ENCODE measurements at regions not wholly inside any gene's neighbourhood (a gene's known extent, or its start where the extent isn't known, plus 50 kb on each side); places are given as distances from the start of the nearest gene placed in this dataset.

- no peak overlapping the region for H3K4me3 ChIP-seq (ENCODE audit: low read length)
- whole genome bisulfite sequencing (ENCODE audit: insufficient coverage, low lambda C conversion rate), result no CpG with 5 or more reads among the region's 6 CpGs
- no peak overlapping the region for H3K27ac ChIP-seq (ENCODE audit: low read length)
- no peaks in the 10 kb centered on the region for H3K36me3 ChIP-seq (ENCODE audit: control insufficient read depth, insufficient read depth, low read length)
- H3K9me3 ChIP-seq (ENCODE audit: control insufficient read depth, low read depth, low read length), result no peaks in the 10 kb centered on the region
- no peak for DNase-seq
- H3K27me3 ChIP-seq (ENCODE audit: control insufficient read depth, insufficient read depth, low read length), result no peaks in the 10 kb centered on the region
- no peaks in the 10 kb centered on the region for H3K4me1 ChIP-seq (ENCODE audit: control insufficient read depth, insufficient read depth, low read length)
Measured at GRCh38 chr2:236704887-236705286, 135.3 kb downstream of the ACKR3 start.

DNA sequence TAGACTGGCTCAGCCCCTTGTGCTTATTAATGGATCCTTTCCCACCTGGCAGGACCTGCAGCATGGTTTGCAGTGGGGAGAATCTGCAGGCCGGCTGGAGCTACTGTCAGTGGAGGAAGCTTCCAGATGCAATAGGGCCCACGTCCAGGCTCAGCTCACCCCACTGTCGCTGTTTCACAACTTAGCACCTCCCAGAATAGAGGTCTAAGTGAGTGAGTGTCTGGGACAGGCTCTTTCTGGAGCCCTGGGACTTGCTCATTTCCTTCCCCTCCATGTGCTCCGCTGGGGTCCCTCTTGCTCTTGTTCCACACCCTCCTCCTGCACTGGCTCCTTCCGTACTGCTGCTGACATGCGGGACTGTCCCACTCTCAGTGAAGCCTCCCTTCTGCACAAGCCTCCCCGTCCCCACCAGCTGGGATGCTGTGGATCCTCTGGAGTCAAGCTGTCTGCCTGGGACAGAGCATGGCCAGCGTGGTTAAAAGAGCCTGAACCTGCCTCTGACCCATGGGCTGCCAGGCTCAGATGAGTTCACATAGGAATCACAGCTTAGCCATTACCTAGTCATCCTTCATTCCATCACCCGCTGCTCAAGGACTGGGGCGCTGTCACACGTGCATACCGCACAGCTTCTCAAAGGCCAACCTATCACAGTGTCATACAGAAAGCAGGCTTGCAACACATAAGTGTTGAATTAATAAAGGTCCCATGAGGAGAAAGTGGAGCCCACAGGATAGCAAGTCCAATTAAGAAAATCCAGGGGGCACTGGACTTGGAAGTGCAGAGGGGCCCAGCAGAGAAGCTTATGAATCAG lies 135.9 kb downstream of the ACKR3 start:
- DNase-seq, result no peak
- Histone ChIP-seq H3K27ac (ENCODE audit: low read length) (no peak overlapping the region), H3K4me3 (ENCODE audit: low read length) (no peak overlapping the region), H3K4me1 (ENCODE audit: control insufficient read depth, insufficient read depth, low read length) (no peaks in the 10 kb centered on the region), H3K9me3 (ENCODE audit: control insufficient read depth, low read depth, low read length) (no peaks in the 10 kb centered on the region), H3K36me3 (ENCODE audit: control insufficient read depth, insufficient read depth, low read length) (no peaks in the 10 kb centered on the region), H3K27me3 (ENCODE audit: control insufficient read depth, insufficient read depth, low read length) (no peaks in the 10 kb centered on the region)
- no CpG with 5 or more reads among the region's 12 CpGs for WGBS (ENCODE audit: insufficient coverage, low lambda C conversion rate)

DNA sequence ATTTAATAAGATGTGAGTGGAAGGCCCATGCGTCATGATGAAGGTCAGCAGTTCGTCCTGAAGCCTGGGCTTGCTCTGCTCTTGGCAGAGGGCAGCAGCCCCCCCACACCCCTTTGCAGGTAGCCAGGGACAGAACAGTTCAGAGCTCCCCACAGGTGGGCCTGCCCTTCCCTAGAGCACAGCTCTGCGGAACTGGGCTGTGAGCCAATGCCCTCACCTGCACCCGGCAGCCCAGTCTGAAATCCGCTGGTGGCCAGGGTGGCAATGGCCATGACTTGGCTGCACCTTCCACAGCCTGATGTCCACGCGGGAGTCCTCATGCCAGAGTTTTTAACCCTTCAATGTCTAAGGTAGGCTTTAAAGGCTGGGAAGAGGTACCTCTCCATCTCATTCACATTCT lies 136.7 kb downstream of the ACKR3 start:
- H3K4me1 ChIP-seq (ENCODE audit: control insufficient read depth, insufficient read depth, low read length), result no peaks in the 10 kb centered on the region
- H3K27ac ChIP-seq (ENCODE audit: low read length), result no peak overlapping the region
- WGBS (ENCODE audit: insufficient coverage, low lambda C conversion rate), result no CpG with 5 or more reads among the region's 7 CpGs
- H3K9me3 ChIP-seq (ENCODE audit: control insufficient read depth, low read depth, low read length), result no peaks in the 10 kb centered on the region
- H3K27me3 ChIP-seq (ENCODE audit: control insufficient read depth, insufficient read depth, low read length), result no peaks in the 10 kb centered on the region
- DNase-seq, result no peak
- H3K4me3 ChIP-seq (ENCODE audit: low read length), result no peak overlapping the region
- H3K36me3 ChIP-seq (ENCODE audit: control insufficient read depth, insufficient read depth, low read length), result no peaks in the 10 kb centered on the region

DNA sequence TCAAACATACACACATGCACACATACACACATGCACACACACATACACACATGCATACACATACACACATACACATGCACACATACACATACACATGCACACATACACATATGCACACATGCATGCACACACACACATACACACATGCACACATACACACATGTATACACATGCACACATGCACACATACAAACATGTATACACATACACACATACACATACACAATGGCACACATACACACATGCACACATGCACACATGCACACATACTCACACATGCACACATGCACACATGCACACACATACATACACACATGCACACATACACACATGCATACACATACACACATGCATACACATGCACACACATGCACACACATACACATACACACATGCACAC lies 137.2 kb downstream of the ACKR3 start:
- Histone ChIP-seq H3K4me3 (ENCODE audit: low read length) (no peak overlapping the region), H3K27me3 (ENCODE audit: control insufficient read depth, insufficient read depth, low read length) (no peaks in the 10 kb centered on the region), H3K27ac (ENCODE audit: low read length) (no peak overlapping the region), H3K4me1 (ENCODE audit: control insufficient read depth, insufficient read depth, low read length) (no peaks in the 10 kb centered on the region), H3K9me3 (ENCODE audit: control insufficient read depth, low read depth, low read length) (no peaks in the 10 kb centered on the region), H3K36me3 (ENCODE audit: control insufficient read depth, insufficient read depth, low read length) (no peaks in the 10 kb centered on the region)
- no peak for DNase-seq

DNA sequence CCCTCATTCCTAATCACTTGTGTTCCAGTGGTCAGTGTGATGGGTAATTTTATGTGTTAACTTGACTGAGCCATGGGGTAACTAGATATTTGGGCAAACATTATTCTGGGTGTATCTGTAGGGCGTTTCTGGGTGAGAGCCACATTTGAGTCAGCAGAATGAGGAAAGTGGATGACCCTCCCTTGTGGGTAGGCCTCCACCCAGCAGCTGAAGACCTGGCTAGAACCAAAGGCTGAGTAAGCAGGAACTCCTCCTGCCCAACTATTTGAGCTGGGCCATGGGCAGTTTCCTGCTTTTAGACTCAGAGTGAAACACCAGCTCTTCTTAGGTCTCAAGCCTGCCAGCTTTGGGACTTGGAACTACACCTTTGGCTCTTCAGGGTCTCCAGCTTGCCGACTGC lies 141.8 kb downstream of the ACKR3 start:
- WGBS (ENCODE audit: insufficient coverage, low lambda C conversion rate), result no CpG with 5 or more reads among the region's 2 CpGs
- Histone ChIP-seq H3K4me1 (ENCODE audit: control insufficient read depth, insufficient read depth, low read length) (peaks cover 21% of the 10 kb centered on the region), H3K27me3 (ENCODE audit: control insufficient read depth, insufficient read depth, low read length) (no peaks in the 10 kb centered on the region), H3K9me3 (ENCODE audit: control insufficient read depth, low read depth, low read length) (no peaks in the 10 kb centered on the region), H3K27ac (ENCODE audit: low read length) (no peak overlapping the region), H3K36me3 (ENCODE audit: control insufficient read depth, insufficient read depth, low read length) (no peaks in the 10 kb centered on the region), H3K4me3 (ENCODE audit: low read length) (no peak overlapping the region)
- no peak for DNase-seq

- DNase-seq, result peak in 1 of 2 donors; percentile 14
- no peaks in the 10 kb centered on the region for H3K9me3 ChIP-seq (ENCODE audit: control insufficient read depth, low read depth, low read length)
- H3K4me1 ChIP-seq (ENCODE audit: control insufficient read depth, insufficient read depth, low read length), result peaks cover 21% of the 10 kb centered on the region
- H3K27ac ChIP-seq (ENCODE audit: low read length), result no peak overlapping the region
- no peaks in the 10 kb centered on the region for H3K27me3 ChIP-seq (ENCODE audit: control insufficient read depth, insufficient read depth, low read length)
- no peak overlapping the region for H3K4me3 ChIP-seq (ENCODE audit: low read length)
- no CpG with 5 or more reads among the region's 1 CpG for WGBS (ENCODE audit: insufficient coverage, low lambda C conversion rate)
- H3K36me3 ChIP-seq (ENCODE audit: control insufficient read depth, insufficient read depth, low read length), result no peaks in the 10 kb centered on the region
Measured at GRCh38 chr2:236712304-236712703, 142.7 kb downstream of the ACKR3 start.

GRCh38 chr2:236712961-236713673 lies 143.5 kb downstream of the ACKR3 start:
- H3K9me3 ChIP-seq (ENCODE audit: control insufficient read depth, low read depth, low read length), result no peaks in the 10 kb centered on the region
- H3K27ac ChIP-seq (ENCODE audit: low read length), result peak overlapping the region; percentile 57
- no peaks in the 10 kb centered on the region for H3K27me3 ChIP-seq (ENCODE audit: control insufficient read depth, insufficient read depth, low read length)
- no CpG with 5 or more reads among the region's 8 CpGs for WGBS (ENCODE audit: insufficient coverage, low lambda C conversion rate)
- DNase-seq, result peak; percentile 63 to 80
- H3K4me3 ChIP-seq (ENCODE audit: low read length), result no peak overlapping the region
- H3K36me3 ChIP-seq (ENCODE audit: control insufficient read depth, insufficient read depth, low read length), result no peaks in the 10 kb centered on the region
- peaks cover 21% of the 10 kb centered on the region for H3K4me1 ChIP-seq (ENCODE audit: control insufficient read depth, insufficient read depth, low read length)

DNA sequence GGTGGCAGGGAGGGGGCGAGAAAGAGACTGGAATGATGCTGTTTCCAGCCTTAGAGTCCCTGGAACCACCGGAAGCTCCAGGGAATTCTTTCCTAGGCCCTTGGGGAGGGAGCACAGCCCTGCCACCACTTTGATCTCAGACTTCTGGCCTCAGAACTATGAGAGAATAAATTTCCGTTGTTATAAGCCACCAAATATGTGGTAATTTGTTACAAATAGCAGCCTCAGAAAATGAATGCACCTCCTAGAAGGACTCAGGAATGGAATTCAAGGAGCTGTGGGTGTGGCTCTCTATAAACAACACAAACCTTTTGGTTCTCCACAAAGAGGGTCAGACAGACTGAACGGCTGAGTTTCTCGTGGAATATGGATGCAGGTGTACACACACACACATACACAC lies 144.5 kb downstream of the ACKR3 start:
- Histone ChIP-seq H3K27me3 (ENCODE audit: control insufficient read depth, insufficient read depth, low read length) (no peaks in the 10 kb centered on the region), H3K9me3 (ENCODE audit: control insufficient read depth, low read depth, low read length) (no peaks in the 10 kb centered on the region), H3K4me3 (ENCODE audit: low read length) (no peak overlapping the region), H3K36me3 (ENCODE audit: control insufficient read depth, insufficient read depth, low read length) (no peaks in the 10 kb centered on the region), H3K4me1 (ENCODE audit: control insufficient read depth, insufficient read depth, low read length) (peaks cover 21% of the 10 kb centered on the region), H3K27ac (ENCODE audit: low read length) (no peak overlapping the region)
- peak in 1 of 2 donors; percentile 19 for DNase-seq
- WGBS (ENCODE audit: insufficient coverage, low lambda C conversion rate), result no CpG with 5 or more reads among the region's 5 CpGs

DNA sequence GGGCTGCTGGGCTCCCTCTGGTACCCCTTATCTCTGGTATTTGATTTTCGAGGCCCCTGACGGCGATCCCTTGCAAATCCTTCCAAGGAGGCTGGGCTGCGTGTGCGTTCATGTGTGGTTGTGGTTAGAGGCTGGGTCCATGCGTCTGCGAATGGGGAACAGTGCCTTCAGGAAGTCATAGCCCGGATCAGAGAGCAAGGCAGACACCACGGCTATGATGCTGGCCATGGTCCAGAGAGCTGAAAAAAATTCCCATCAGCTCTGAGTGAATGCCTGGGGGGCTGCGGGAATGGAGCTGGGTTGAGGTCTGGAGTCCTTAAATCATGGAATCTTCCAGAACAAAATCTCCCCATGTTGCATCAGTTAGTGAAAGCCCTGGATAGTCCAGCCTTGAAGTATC lies 145.5 kb downstream of the ACKR3 start:
- Histone ChIP-seq H3K4me1 (ENCODE audit: control insufficient read depth, insufficient read depth, low read length) (peaks cover 21% of the 10 kb centered on the region), H3K9me3 (ENCODE audit: control insufficient read depth, low read depth, low read length) (no peaks in the 10 kb centered on the region), H3K27me3 (ENCODE audit: control insufficient read depth, insufficient read depth, low read length) (no peaks in the 10 kb centered on the region), H3K36me3 (ENCODE audit: control insufficient read depth, insufficient read depth, low read length) (no peaks in the 10 kb centered on the region), H3K27ac (ENCODE audit: low read length) (peak overlapping the region; percentile 20), H3K4me3 (ENCODE audit: low read length) (no peak overlapping the region)
- no peak for DNase-seq
- WGBS (ENCODE audit: insufficient coverage, low lambda C conversion rate), result no CpG with 5 or more reads among the region's 10 CpGs

DNA sequence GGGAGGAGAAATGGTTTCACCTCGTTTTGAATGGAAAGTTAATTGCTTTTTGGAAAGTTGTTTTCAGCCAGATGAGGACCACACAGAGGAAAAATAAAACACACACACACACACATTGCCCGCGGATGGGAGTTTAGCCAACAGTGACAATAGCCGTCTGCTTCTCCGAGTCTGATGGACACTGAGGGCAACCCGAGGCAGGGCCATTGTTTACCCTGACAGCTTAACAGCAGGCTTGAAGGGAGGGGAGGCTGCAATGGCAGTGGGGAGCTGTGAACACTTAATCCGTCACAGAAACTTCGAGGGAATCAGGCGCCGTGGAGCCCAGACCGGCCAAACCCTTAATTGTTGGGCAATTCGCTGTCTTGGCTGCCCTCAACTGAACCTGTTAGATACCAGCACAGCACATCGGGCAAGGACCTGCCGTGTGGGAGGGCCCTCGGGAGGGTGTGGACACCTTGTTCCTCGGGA lies 145.9 kb downstream of the ACKR3 start:
- peak overlapping the region; percentile 20 for H3K27ac ChIP-seq (ENCODE audit: low read length)
- no peak overlapping the region for H3K4me3 ChIP-seq (ENCODE audit: low read length)
- H3K27me3 ChIP-seq (ENCODE audit: control insufficient read depth, insufficient read depth, low read length), result no peaks in the 10 kb centered on the region
- peaks cover 21% of the 10 kb centered on the region for H3K4me1 ChIP-seq (ENCODE audit: control insufficient read depth, insufficient read depth, low read length)
- DNase-seq, result peak; percentile 72 to 84
- no CpG with 5 or more reads among the region's 16 CpGs for WGBS (ENCODE audit: insufficient coverage, low lambda C conversion rate)
- H3K9me3 ChIP-seq (ENCODE audit: control insufficient read depth, low read depth, low read length), result no peaks in the 10 kb centered on the region
- H3K36me3 ChIP-seq (ENCODE audit: control insufficient read depth, insufficient read depth, low read length), result no peaks in the 10 kb centered on the region
